HL-60 (cell line): ENCODE measurements at regions not wholly inside any gene's neighbourhood (a gene's known extent, or its start where the extent isn't known, plus 50 kb on each side); places are given as distances from the start of the nearest gene placed in this dataset.

Experiments
- DNase-seq, 2 experiments: peaks; one replicate each; pipeline ENCODE4 v3.0.0-alpha.2; 2010 to 2020; ENCODE audit warnings: low read depth in 1 of 2, low spot score in 1 of 2
- H3K27ac ChIP-seq: fragments of 250-450 bp; sonication (Bioruptor Pico); replicated peaks from 2 replicates; pipeline ENCODE4 v1.5.1; 2020; ENCODE audit warnings: mild to moderate bottlenecking, moderate library complexity
- H3K27me3 ChIP-seq: fragments of 250-450 bp; sonication (Bioruptor Pico); 2 replicates; pipeline ENCODE4 v1.5.1; 2021; ENCODE audit warnings: mild to moderate bottlenecking, moderate library complexity; ENCODE audit not compliant: insufficient read depth, poor library complexity, severe bottlenecking
- H3K4me3 ChIP-seq: replicated peaks from 2 replicates; pipeline ENCODE4 v1.5.1; 2011; ENCODE audit warnings: mild to moderate bottlenecking, control low read depth, low read length; ENCODE audit not compliant: insufficient read depth
- CTCF ChIP-seq: IDR thresholded peaks from one replicate; pipeline ENCODE4 v1.5.1; 2011; ENCODE audit warnings: low read length, control low read depth, inconsistent platforms; ENCODE audit not compliant: insufficient read depth
- GABPA ChIP-seq: IDR thresholded peaks from 2 replicates; pipeline ENCODE4 v1.6.1; 2012; ENCODE audit warnings: low read depth
- POLR2AphosphoS5 ChIP-seq: IDR thresholded peaks from 2 replicates; pipeline ENCODE4 v1.6.1; 2012; ENCODE audit warnings: low read depth
- SPI1 ChIP-seq: IDR thresholded peaks from 2 replicates; pipeline ENCODE4 v1.6.1; 2012; ENCODE audit warnings: low read depth, mild to moderate bottlenecking, borderline replicate concordance
- TF ChIP-seq, protein P1 (sequence below): IDR thresholded peaks from 2 replicates; pipeline ENCODE4 v1.6.1; 2012; ENCODE audit warnings: low read depth; ENCODE audit not compliant: insufficient replicate concordance

DNA sequence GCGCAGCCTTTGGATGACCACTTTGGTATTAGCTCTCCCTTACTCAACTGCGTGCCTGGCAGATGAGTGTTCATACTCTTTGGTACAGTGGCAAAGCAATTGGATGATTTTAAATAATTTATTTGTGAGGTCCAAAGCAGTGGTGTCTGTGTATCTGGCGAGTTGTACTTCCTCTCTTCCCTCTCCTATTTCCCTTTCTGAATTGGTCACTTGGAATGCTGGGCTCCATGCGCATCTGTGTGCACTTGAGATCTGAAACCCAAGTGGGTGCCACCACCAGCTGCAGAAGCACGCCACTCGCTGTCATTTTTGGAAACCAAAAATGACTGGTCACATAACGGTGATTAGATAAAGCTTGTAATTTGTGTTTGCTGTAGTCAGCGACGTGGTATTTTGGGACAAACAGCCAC is 386.0 kb upstream of the KLF4 start:
- no peak for DNase-seq
- TF ChIP-seq POLR2AphosphoS5 (no peak), GABPA (no peak)
- TF ChIP-seq, protein P1, sequence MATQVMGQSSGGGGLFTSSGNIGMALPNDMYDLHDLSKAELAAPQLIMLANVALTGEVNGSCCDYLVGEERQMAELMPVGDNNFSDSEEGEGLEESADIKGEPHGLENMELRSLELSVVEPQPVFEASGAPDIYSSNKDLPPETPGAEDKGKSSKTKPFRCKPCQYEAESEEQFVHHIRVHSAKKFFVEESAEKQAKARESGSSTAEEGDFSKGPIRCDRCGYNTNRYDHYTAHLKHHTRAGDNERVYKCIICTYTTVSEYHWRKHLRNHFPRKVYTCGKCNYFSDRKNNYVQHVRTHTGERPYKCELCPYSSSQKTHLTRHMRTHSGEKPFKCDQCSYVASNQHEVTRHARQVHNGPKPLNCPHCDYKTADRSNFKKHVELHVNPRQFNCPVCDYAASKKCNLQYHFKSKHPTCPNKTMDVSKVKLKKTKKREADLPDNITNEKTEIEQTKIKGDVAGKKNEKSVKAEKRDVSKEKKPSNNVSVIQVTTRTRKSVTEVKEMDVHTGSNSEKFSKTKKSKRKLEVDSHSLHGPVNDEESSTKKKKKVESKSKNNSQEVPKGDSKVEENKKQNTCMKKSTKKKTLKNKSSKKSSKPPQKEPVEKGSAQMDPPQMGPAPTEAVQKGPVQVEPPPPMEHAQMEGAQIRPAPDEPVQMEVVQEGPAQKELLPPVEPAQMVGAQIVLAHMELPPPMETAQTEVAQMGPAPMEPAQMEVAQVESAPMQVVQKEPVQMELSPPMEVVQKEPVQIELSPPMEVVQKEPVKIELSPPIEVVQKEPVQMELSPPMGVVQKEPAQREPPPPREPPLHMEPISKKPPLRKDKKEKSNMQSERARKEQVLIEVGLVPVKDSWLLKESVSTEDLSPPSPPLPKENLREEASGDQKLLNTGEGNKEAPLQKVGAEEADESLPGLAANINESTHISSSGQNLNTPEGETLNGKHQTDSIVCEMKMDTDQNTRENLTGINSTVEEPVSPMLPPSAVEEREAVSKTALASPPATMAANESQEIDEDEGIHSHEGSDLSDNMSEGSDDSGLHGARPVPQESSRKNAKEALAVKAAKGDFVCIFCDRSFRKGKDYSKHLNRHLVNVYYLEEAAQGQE, result no peak
- no peak overlapping the region for H3K27ac ChIP-seq
- H3K4me3 ChIP-seq, result no peak overlapping the region
- no peaks in the 10 kb centered on the region for H3K27me3 ChIP-seq

GRCh38 chr9:107874591-107875369 is 385.2 kb upstream of the KLF4 start:
- H3K27ac ChIP-seq, result no peak overlapping the region
- no peak for TF ChIP-seq GABPA
- TF ChIP-seq SPI1, result peak; percentile 77
- DNase-seq, result peak in 1 of 2 experiments; percentile 44
- no peak overlapping the region for H3K4me3 ChIP-seq
- H3K27me3 ChIP-seq, result no peaks in the 10 kb centered on the region

GRCh38 chr9:107874137-107874536 is 384.6 kb upstream of the KLF4 start:
- H3K27ac ChIP-seq, result no peak overlapping the region
- H3K27me3 ChIP-seq, result no peaks in the 10 kb centered on the region
- TF ChIP-seq, protein P1, result no peak
- TF ChIP-seq SPI1, result no peak

GRCh38 chr9:107872457-107873192 is 383.1 kb upstream of the KLF4 start:
- DNase-seq, result no peak
- Histone ChIP-seq H3K27me3 (no peaks in the 10 kb centered on the region), H3K4me3 (no peak overlapping the region), H3K27ac (no peak overlapping the region)
- TF ChIP-seq CTCF, result no peak
- TF ChIP-seq, protein P1, result no peak
- TF ChIP-seq POLR2AphosphoS5, result no peak
- TF ChIP-seq SPI1, result no peak
- no peak for TF ChIP-seq GABPA

More at GRCh38 chr9:107874137-107874536, 384.6 kb upstream of the KLF4 start:
- DNase-seq, result no peak
- H3K4me3 ChIP-seq, result no peak overlapping the region
